K562 (cell line): ENCODE measurements at regions not wholly inside any gene's neighbourhood (a gene's known extent, or its start where the extent isn't known, plus 50 kb on each side); places are given as distances from the start of the nearest gene placed in this dataset.

Experiments used
- CREB1 ChIP-seq, 2 experiments: sonication (generic) in 1 of 2; formaldehyde crosslinking in 1 of 2; IDR thresholded peaks; 2 replicates each; pipeline versions ENCODE4 v1.6.1 to v1.8.0; 2012 to 2022; ENCODE audit warnings: inconsistent platforms in 1 of 2, mild to moderate bottlenecking in 1 of 2, missing genetic modification reagents in 1 of 2, moderate library complexity in 1 of 2
- CREM ChIP-seq: IDR thresholded peaks from 2 replicates; pipeline ENCODE4 v1.6.1; 2014; ENCODE audit warnings: antibody characterized with exemption, low read depth
- ESRRB ChIP-seq: fragments of 250-450 bp; sonication (Bioruptor Pico); IDR thresholded peaks from 2 replicates; pipeline ENCODE4 v1.5.0; 2020; ENCODE audit warnings: mild to moderate bottlenecking, moderate library complexity, borderline replicate concordance
- GABPA ChIP-seq: fragments of 200-800 bp; sonication (Bioruptor generic); conservative IDR thresholded peaks from 2 replicates; pipeline ENCODE4 v1.6.1; 2016; ENCODE audit warnings: low read depth, missing genetic modification characterization, missing compliant biosample characterization
- KLF6 ChIP-seq: fragments of 250-450 bp; sonication (Bioruptor Pico); IDR thresholded peaks from 2 replicates; pipeline ENCODE4 v1.4.0; 2020; ENCODE audit warnings: mild to moderate bottlenecking, moderate library complexity, borderline replicate concordance
- PHF20 ChIP-seq: fragments of 450-650 bp; IDR thresholded peaks from 2 replicates; pipeline ENCODE4 v1.6.1; 2018; ENCODE audit not compliant: partially characterized antibody
- PRDM10 ChIP-seq: fragments of 450-650 bp; IDR thresholded peaks from 2 replicates; pipeline ENCODE4 v1.6.1; 2018; ENCODE audit not compliant: partially characterized antibody
- TCF7 ChIP-seq: sonication (generic); IDR thresholded peaks from 2 replicates; pipeline ENCODE4 v1.6.1; 2016; ENCODE audit warnings: antibody characterized with exemption, borderline replicate concordance
- ZNF583 ChIP-seq: fragments of 250-450 bp; sonication (Bioruptor Pico); IDR thresholded peaks from 2 replicates; pipeline ENCODE4 v1.4.0; 2020
- TF ChIP-seq, protein P1 (sequence below), 2 experiments: fragments of 450-650 bp; IDR thresholded peaks; 2 replicates each; pipeline ENCODE4 v1.6.1; 2016; ENCODE audit warnings: mild to moderate bottlenecking in 2 of 2, borderline replicate concordance in 1 of 2, low read depth in 1 of 2, moderate library complexity in 1 of 2
- TF ChIP-seq, protein P2 (sequence below): IDR thresholded peaks from 2 replicates; pipeline ENCODE4 v1.6.1; 2014; ENCODE audit warnings: antibody characterized with exemption
- TF ChIP-seq, protein P3 (sequence below): IDR thresholded peaks from 2 replicates; pipeline ENCODE4 v1.6.1; 2012; ENCODE audit warnings: low read depth, low read length, improper control_type of control experiment, borderline replicate concordance

DNA sequence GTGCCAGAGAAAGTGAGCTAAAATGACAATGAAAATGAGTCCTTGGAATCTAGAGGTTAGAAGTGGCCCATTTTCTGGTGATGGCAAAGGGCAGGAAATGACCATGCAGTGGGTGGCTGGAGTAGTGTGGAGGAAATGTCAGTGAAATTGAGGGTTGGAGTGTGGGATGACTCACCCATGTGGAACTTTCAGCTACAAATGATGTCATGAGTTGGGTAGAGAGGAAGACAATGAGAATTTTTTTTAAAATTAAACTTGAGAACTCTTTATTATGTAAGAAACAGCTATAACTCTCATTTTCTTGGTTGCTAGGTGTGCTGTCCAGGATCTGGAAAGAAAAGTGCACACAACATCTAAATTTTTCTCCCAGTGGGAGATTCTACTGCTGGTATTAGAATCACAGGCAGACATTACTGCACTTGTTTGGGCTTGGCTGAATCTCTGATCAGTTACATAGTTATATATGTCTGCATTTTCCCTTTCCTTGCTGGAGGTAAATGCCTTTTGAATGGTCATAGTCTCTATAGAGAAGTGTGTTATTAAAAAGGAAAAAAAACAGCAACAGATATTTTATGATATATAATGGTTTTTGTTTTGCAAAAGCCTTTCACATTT, 56.8 kb upstream of the GNG12 start (continued):
- TF ChIP-seq, protein P1, sequence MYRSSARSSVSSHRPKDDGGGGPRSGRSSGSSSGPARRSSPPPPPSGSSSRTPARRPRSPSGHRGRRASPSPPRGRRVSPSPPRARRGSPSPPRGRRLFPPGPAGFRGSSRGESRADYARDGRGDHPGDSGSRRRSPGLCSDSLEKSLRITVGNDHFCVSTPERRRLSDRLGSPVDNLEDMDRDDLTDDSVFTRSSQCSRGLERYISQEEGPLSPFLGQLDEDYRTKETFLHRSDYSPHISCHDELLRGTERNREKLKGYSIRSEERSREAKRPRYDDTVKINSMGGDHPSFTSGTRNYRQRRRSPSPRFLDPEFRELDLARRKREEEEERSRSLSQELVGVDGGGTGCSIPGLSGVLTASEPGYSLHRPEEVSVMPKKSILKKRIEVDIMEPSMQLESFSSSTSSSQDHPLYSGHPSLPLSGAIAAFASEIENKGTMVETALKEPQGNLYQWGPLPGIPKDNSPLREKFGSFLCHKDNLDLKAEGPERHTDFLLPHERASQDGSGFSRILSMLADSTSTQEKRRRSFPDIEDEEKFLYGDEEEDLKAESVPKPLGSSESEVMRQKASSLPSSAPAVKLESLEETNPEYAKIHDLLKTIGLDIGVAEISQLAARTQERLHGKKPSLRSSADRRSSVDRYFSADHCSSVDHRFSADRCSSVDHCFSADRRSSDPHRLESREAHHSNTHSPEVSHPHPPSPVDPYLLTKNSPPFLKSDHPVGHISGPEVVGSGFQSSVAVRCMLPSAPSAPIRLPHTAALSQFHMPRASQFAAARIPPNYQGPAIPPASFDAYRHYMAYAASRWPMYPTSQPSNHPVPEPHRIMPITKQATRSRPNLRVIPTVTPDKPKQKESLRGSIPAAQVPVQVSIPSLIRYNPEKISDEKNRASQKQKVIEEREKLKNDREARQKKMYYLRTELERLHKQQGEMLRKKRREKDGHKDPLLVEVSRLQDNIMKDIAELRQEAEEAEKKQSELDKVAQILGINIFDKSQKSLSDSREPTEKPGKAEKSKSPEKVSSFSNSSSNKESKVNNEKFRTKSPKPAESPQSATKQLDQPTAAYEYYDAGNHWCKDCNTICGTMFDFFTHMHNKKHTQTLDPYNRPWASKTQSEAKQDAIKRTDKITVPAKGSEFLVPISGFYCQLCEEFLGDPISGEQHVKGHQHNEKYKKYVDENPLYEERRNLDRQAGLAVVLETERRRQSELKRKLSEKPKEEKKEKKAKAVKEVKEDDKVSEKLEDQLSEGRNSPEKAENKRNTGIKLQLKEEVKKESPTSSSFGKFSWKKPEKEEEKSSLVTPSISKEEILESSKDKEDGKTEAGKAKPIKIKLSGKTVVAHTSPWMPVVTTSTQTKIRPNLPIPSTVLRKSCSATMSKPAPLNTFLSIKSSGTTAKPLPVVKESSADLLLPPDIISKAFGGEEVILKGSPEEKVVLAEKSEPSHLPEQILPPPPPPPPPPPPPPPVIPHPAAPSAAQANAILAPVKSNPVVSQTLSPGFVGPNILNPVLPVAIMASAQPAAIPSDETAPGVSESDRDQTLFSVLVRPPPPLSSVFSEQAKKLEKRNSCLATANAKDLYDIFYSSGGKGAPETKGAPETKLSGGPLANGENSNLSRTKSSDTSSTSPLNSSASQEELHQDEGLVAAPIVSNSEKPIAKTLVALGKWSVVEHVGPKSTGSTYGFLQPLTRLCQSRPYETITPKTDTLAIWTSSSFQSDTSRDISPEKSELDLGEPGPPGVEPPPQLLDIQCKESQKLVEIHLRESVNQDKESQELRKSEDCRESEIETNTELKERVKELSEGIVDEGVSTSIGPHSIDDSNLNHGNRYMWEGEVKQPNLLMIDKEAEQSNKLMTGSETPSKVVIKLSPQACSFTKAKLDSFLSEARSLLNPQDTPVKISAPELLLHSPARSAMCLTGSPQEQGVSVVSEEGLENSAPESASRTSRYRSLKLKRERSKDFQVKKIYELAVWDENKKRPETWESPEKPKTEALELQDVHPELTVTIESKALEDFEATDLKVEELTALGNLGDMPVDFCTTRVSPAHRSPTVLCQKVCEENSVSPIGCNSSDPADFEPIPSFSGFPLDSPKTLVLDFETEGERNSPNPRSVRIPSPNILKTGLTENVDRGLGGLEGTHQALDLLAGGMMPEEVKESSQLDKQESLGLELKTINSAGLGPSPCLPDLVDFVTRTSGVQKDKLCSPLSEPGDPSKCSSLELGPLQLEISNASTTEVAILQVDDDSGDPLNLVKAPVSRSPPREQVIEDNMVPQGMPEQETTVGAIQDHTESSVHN (IDR thresholded peaks at IDR 0.05; ENCODE audit: borderline replicate concordance in 1 of 2, low read depth in 1 of 2): 0 out of 4 replicates have a peak, but pooled peaks of 1 of the 2 experiments have one; percentile 47
- no peak for TF ChIP-seq PHF20
- TF ChIP-seq GABPA (tag): peak; percentile 28
- no peak for TF ChIP-seq ESRRB (CRISPR knock-in tag)
- no peak for TF ChIP-seq ZNF583
- TF ChIP-seq, protein P2, sequence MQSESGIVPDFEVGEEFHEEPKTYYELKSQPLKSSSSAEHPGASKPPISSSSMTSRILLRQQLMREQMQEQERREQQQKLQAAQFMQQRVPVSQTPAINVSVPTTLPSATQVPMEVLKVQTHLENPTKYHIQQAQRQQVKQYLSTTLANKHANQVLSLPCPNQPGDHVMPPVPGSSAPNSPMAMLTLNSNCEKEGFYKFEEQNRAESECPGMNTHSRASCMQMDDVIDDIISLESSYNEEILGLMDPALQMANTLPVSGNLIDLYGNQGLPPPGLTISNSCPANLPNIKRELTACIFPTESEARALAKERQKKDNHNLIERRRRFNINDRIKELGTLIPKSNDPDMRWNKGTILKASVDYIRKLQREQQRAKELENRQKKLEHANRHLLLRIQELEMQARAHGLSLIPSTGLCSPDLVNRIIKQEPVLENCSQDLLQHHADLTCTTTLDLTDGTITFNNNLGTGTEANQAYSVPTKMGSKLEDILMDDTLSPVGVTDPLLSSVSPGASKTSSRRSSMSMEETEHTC: no peak
- TF ChIP-seq CREB1 (IDR thresholded peaks at IDR 0.05): 0 out of 2 replicates have a peak, but pooled peaks have one; percentile 29
- no peak for TF ChIP-seq CREB1 (CRISPR knock-in tag; IDR thresholded peaks at IDR 0.05)
- TF ChIP-seq PRDM10: no peak
- TF ChIP-seq TCF7: no peak
- TF ChIP-seq KLF6: no peak
- TF ChIP-seq, protein P3, sequence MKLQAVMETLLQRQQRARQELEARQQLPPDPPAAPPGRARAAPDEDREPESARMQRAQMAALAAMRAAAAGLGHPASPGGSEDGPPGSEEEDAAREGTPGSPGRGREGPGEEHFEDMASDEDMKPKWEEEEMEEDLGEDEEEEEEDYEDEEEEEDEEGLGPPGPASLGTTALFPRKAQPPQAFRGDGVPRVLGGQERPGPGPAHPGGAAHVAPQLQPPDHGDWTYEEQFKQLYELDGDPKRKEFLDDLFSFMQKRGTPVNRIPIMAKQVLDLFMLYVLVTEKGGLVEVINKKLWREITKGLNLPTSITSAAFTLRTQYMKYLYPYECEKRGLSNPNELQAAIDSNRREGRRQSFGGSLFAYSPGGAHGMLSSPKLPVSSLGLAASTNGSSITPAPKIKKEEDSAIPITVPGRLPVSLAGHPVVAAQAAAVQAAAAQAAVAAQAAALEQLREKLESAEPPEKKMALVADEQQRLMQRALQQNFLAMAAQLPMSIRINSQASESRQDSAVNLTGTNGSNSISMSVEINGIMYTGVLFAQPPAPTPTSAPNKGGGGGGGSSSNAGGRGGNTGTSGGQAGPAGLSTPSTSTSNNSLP: no peak
- TF ChIP-seq CREM: peak; percentile 82
